SK-N-MC (cell line): ENCODE measurements at regions not wholly inside any gene's neighbourhood (a gene's known extent, or its start where the extent isn't known, plus 50 kb on each side); places are given as distances from the start of the nearest gene placed in this dataset.

Source experiments
- EZH2 ChIP-seq: fragments of 200-600 bp; sonication (generic); IDR thresholded peaks from one replicate; pipeline ENCODE4 v1.6.1; 2017; ENCODE audit warnings: antibody characterized with exemption
- FOXP2 ChIP-seq: optimal IDR thresholded peaks from 2 replicates; pipeline ENCODE3; 2011; ENCODE audit warnings: mild to moderate bottlenecking, moderate library complexity; ENCODE audit not compliant: insufficient read depth; ENCODE audit errors: extremely low read length, control extremely low read depth
- POLR2AphosphoS5 ChIP-seq: IDR thresholded peaks from 2 replicates; pipeline ENCODE4 v1.6.1; 2012; ENCODE audit warnings: mild to moderate bottlenecking, low read depth, low read length, borderline replicate concordance

DNA sequence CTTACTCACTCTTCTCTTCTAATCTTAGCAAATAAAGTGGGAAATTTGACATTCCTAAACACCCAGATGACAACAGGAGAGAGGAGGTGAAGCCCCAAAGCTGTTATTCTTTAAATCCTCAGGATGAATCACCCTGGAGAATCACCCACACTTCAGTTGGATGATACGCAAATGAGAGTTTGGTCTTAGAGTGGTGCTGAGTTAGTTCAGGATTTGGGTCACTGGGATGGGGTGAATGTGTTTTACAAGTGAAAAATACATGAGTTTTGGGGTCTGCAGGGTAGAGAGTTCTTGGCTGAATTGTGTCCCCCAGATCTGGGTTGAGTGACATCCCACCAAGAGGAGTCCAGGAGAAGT, 117.2 kb downstream of the GGTLC2 start:
- no peak for TF ChIP-seq EZH2
- TF ChIP-seq POLR2AphosphoS5 = no peak
- no peak for TF ChIP-seq FOXP2
